GM23338 (cell line): ENCODE measurements at regions not wholly inside any gene's neighbourhood (a gene's known extent, or its start where the extent isn't known, plus 50 kb on each side); places are given as distances from the start of the nearest gene placed in this dataset.

Experiments used
- ATAC-seq: fragments of 200-7000 bp; cut with Tn5 transposase; 3 replicates; pipeline ENCODE4 v1.9.1; 2020
- DNase-seq: peaks from one replicate; pipeline ENCODE4 v3.0.0-alpha.2; 2015; ENCODE audit warnings: low spot score
- H2AFZ ChIP-seq: fragments of 200-600 bp; sonication (generic); 2 replicates; pipeline ENCODE4 v1.8.0; 2016; ENCODE audit warnings: antibody characterized with exemption, mild to moderate bottlenecking, moderate library complexity
- H3F3A ChIP-seq: fragments of 200-600 bp; sonication (generic); replicated peaks from 2 replicates; pipeline ENCODE4 v1.8.0; 2017; ENCODE audit warnings: antibody characterized with exemption, mixed run types, low read depth
- H3K27ac ChIP-seq: fragments of 200-600 bp; sonication (generic); 2 replicates; pipeline ENCODE4 v1.6.1; 2016; ENCODE audit warnings: low read depth
- H3K27me3 ChIP-seq: fragments of 200-600 bp; sonication (generic); 2 replicates; pipeline ENCODE4 v1.8.0; 2016; ENCODE audit warnings: mild to moderate bottlenecking, mixed run types, moderate library complexity; ENCODE audit not compliant: insufficient read depth
- H3K36me3 ChIP-seq: fragments of 200-600 bp; sonication (generic); 2 replicates; pipeline ENCODE4 v1.8.0; 2016; ENCODE audit warnings: mild to moderate bottlenecking; ENCODE audit not compliant: insufficient read depth
- H3K4me1 ChIP-seq: fragments of 200-600 bp; sonication (generic); 2 replicates; pipeline ENCODE4 v1.8.0; 2016; ENCODE audit warnings: mild to moderate bottlenecking, moderate library complexity; ENCODE audit not compliant: insufficient read depth
- H3K4me2 ChIP-seq: fragments of 200-600 bp; sonication (generic); 2 replicates; pipeline ENCODE4 v1.7.1; 2017; ENCODE audit warnings: mixed run types
- H3K4me3 ChIP-seq: fragments of 200-600 bp; sonication (generic); 2 replicates; pipeline ENCODE4 v1.6.1; 2016; ENCODE audit warnings: mixed run types
- H3K79me2 ChIP-seq: fragments of 200-600 bp; sonication (generic); replicated peaks from 2 replicates; pipeline ENCODE4 v1.8.0; 2017; ENCODE audit warnings: mild to moderate bottlenecking; ENCODE audit not compliant: insufficient read depth
- H3K9me2 ChIP-seq: fragments of 200-600 bp; sonication (generic); 2 replicates; pipeline ENCODE4 v1.8.0; 2017; ENCODE audit not compliant: insufficient read depth
- H4K20me1 ChIP-seq: fragments of 200-600 bp; sonication (generic); replicated peaks from 2 replicates; pipeline ENCODE4 v1.8.0; 2017; ENCODE audit warnings: mild to moderate bottlenecking; ENCODE audit not compliant: insufficient read depth
- H3K27ac Mint-ChIP-seq: 2 replicates; pipeline ENCODE4 v1.8.0; 2020; ENCODE audit warnings: inconsistent platforms, mild to moderate bottlenecking, moderate library complexity, mixed read lengths
- H3K27me3 Mint-ChIP-seq: 3 replicates; pipeline ENCODE4 v1.8.0; 2022; ENCODE audit warnings: low read depth, mild to moderate bottlenecking, moderate library complexity, mixed read lengths, inconsistent platforms; ENCODE audit not compliant: insufficient read depth, poor library complexity
- H3K36me3 Mint-ChIP-seq: 3 replicates; pipeline ENCODE4 v1.8.0; 2021; ENCODE audit warnings: low read depth, mild to moderate bottlenecking, inconsistent platforms, moderate library complexity, mixed read lengths
- H3K4me1 Mint-ChIP-seq: 3 replicates; pipeline ENCODE4 v1.8.0; 2020; ENCODE audit warnings: mild to moderate bottlenecking, inconsistent platforms, mixed read lengths
- H3K4me3 Mint-ChIP-seq: 3 replicates; pipeline ENCODE4 v1.8.0; 2021; ENCODE audit warnings: moderate library complexity, mild to moderate bottlenecking, inconsistent platforms, mixed read lengths
- H3K9me3 Mint-ChIP-seq: 3 replicates; pipeline ENCODE4 v1.8.0; 2020; ENCODE audit warnings: moderate library complexity, mild to moderate bottlenecking, inconsistent platforms, mixed read lengths
- CREB1 ChIP-seq: fragments of 250-450 bp; sonication (Bioruptor Pico); IDR thresholded peaks from 2 replicates; pipeline ENCODE4 v1.5.0; 2020; ENCODE audit warnings: low read depth, mild to moderate bottlenecking, moderate library complexity
- ETS1 ChIP-seq: IDR thresholded peaks from 2 replicates; pipeline ENCODE4 v1.6.1; 2016; ENCODE audit warnings: antibody characterized with exemption
- EZH2 ChIP-seq: fragments of 200-600 bp; sonication (generic); IDR thresholded peaks from one replicate; pipeline ENCODE4 v1.8.0; 2017; ENCODE audit warnings: antibody characterized with exemption, mild to moderate bottlenecking, low read depth; ENCODE audit not compliant: unreplicated experiment
- EZH2phosphoT487 ChIP-seq: fragments of 200-600 bp; sonication (generic); IDR thresholded peaks from one replicate; pipeline ENCODE4 v1.8.1; 2018; ENCODE audit warnings: antibody characterized with exemption; ENCODE audit not compliant: unreplicated experiment
- JUNB ChIP-seq: IDR thresholded peaks from one replicate; pipeline ENCODE4 v1.6.1; 2016; ENCODE audit warnings: antibody characterized with exemption; ENCODE audit not compliant: unreplicated experiment
- NANOG ChIP-seq: IDR thresholded peaks from 2 replicates; pipeline ENCODE4 v1.6.1; 2016; ENCODE audit warnings: antibody characterized with exemption, borderline replicate concordance
- POLR2AphosphoS5 ChIP-seq: IDR thresholded peaks from 2 replicates; pipeline ENCODE4 v1.6.1; 2016; ENCODE audit warnings: antibody characterized with exemption, low read depth
- STAT1 ChIP-seq: IDR thresholded peaks from one replicate; pipeline ENCODE4 v1.6.1; 2016; ENCODE audit warnings: antibody characterized with exemption; ENCODE audit not compliant: unreplicated experiment
- ZNF114 ChIP-seq: fragments of 250-450 bp; sonication (Bioruptor Pico); IDR thresholded peaks from 2 replicates; pipeline ENCODE4 v1.5.0; 2020; ENCODE audit warnings: mild to moderate bottlenecking, moderate library complexity
- ZNF331 ChIP-seq: fragments of 250-450 bp; sonication (Bioruptor Pico); IDR thresholded peaks from 2 replicates; pipeline ENCODE4 v1.5.0; 2020; ENCODE audit warnings: low read depth, mild to moderate bottlenecking, moderate library complexity
- TF ChIP-seq, protein P1 (sequence below): IDR thresholded peaks from one replicate; pipeline ENCODE4 v1.6.1; 2018; ENCODE audit warnings: antibody characterized with exemption; ENCODE audit not compliant: unreplicated experiment
- TF ChIP-seq, protein P2 (sequence below): fragments of 250-450 bp; sonication (Bioruptor Pico); IDR thresholded peaks from 2 replicates; pipeline ENCODE4 v1.5.0; 2020; ENCODE audit warnings: mild to moderate bottlenecking, moderate library complexity
- TF ChIP-seq, protein P3 (sequence below), 2 experiments: fragments of 200-600 bp in 1 of 2; sonication (generic) in 1 of 2; conservative IDR thresholded peaks; 2 replicates each; pipeline versions ENCODE4 v1.5.1 to v1.6.1; 2016 to 2017; ENCODE audit warnings: antibody characterized with exemption in 2 of 2, low read depth in 2 of 2, mild to moderate bottlenecking in 2 of 2, moderate library complexity in 1 of 2

GRCh38 chr2:223243233-223243632 lies 191.2 kb downstream of the KCNE4 start:
- no peaks in the 10 kb centered on the region for H3K36me3 ChIP-seq
- Mint-ChIP-seq H3K36me3 (no peaks in the 10 kb centered on the region), H3K4me1 (no peaks in the 10 kb centered on the region), H3K27me3 (no peaks in the 10 kb centered on the region), H3K9me3 (peaks cover 16% of the 10 kb centered on the region), H3K4me3 (no peak overlapping the region), H3K27ac (no peak overlapping the region)
- no peak overlapping the region for H3K4me3 ChIP-seq
- DNase-seq (no peak), ATAC-seq (no peak)
- H3K27me3 ChIP-seq: no peaks in the 10 kb centered on the region
- H3K27ac ChIP-seq: no peak overlapping the region
- no peak overlapping the region for H2AFZ ChIP-seq
- H3K79me2 ChIP-seq: no peaks in the 10 kb centered on the region
- H3K4me1 ChIP-seq: no peaks in the 10 kb centered on the region
- no peaks in the 10 kb centered on the region for H3F3A ChIP-seq
- no peaks in the 10 kb centered on the region for H4K20me1 ChIP-seq
- H3K4me2 ChIP-seq: no peak overlapping the region
- no peaks in the 10 kb centered on the region; the same call in 1 of the 2 replicates for H3K9me2 ChIP-seq
- no peak for TF ChIP-seq EZH2phosphoT487
- no peak for TF ChIP-seq ZNF114 (CRISPR knock-in tag)
- TF ChIP-seq, protein P1, sequence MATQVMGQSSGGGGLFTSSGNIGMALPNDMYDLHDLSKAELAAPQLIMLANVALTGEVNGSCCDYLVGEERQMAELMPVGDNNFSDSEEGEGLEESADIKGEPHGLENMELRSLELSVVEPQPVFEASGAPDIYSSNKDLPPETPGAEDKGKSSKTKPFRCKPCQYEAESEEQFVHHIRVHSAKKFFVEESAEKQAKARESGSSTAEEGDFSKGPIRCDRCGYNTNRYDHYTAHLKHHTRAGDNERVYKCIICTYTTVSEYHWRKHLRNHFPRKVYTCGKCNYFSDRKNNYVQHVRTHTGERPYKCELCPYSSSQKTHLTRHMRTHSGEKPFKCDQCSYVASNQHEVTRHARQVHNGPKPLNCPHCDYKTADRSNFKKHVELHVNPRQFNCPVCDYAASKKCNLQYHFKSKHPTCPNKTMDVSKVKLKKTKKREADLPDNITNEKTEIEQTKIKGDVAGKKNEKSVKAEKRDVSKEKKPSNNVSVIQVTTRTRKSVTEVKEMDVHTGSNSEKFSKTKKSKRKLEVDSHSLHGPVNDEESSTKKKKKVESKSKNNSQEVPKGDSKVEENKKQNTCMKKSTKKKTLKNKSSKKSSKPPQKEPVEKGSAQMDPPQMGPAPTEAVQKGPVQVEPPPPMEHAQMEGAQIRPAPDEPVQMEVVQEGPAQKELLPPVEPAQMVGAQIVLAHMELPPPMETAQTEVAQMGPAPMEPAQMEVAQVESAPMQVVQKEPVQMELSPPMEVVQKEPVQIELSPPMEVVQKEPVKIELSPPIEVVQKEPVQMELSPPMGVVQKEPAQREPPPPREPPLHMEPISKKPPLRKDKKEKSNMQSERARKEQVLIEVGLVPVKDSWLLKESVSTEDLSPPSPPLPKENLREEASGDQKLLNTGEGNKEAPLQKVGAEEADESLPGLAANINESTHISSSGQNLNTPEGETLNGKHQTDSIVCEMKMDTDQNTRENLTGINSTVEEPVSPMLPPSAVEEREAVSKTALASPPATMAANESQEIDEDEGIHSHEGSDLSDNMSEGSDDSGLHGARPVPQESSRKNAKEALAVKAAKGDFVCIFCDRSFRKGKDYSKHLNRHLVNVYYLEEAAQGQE: no peak
- TF ChIP-seq CREB1 (CRISPR knock-in tag): no peak
- no peak for TF ChIP-seq JUNB
- TF ChIP-seq, protein P2, sequence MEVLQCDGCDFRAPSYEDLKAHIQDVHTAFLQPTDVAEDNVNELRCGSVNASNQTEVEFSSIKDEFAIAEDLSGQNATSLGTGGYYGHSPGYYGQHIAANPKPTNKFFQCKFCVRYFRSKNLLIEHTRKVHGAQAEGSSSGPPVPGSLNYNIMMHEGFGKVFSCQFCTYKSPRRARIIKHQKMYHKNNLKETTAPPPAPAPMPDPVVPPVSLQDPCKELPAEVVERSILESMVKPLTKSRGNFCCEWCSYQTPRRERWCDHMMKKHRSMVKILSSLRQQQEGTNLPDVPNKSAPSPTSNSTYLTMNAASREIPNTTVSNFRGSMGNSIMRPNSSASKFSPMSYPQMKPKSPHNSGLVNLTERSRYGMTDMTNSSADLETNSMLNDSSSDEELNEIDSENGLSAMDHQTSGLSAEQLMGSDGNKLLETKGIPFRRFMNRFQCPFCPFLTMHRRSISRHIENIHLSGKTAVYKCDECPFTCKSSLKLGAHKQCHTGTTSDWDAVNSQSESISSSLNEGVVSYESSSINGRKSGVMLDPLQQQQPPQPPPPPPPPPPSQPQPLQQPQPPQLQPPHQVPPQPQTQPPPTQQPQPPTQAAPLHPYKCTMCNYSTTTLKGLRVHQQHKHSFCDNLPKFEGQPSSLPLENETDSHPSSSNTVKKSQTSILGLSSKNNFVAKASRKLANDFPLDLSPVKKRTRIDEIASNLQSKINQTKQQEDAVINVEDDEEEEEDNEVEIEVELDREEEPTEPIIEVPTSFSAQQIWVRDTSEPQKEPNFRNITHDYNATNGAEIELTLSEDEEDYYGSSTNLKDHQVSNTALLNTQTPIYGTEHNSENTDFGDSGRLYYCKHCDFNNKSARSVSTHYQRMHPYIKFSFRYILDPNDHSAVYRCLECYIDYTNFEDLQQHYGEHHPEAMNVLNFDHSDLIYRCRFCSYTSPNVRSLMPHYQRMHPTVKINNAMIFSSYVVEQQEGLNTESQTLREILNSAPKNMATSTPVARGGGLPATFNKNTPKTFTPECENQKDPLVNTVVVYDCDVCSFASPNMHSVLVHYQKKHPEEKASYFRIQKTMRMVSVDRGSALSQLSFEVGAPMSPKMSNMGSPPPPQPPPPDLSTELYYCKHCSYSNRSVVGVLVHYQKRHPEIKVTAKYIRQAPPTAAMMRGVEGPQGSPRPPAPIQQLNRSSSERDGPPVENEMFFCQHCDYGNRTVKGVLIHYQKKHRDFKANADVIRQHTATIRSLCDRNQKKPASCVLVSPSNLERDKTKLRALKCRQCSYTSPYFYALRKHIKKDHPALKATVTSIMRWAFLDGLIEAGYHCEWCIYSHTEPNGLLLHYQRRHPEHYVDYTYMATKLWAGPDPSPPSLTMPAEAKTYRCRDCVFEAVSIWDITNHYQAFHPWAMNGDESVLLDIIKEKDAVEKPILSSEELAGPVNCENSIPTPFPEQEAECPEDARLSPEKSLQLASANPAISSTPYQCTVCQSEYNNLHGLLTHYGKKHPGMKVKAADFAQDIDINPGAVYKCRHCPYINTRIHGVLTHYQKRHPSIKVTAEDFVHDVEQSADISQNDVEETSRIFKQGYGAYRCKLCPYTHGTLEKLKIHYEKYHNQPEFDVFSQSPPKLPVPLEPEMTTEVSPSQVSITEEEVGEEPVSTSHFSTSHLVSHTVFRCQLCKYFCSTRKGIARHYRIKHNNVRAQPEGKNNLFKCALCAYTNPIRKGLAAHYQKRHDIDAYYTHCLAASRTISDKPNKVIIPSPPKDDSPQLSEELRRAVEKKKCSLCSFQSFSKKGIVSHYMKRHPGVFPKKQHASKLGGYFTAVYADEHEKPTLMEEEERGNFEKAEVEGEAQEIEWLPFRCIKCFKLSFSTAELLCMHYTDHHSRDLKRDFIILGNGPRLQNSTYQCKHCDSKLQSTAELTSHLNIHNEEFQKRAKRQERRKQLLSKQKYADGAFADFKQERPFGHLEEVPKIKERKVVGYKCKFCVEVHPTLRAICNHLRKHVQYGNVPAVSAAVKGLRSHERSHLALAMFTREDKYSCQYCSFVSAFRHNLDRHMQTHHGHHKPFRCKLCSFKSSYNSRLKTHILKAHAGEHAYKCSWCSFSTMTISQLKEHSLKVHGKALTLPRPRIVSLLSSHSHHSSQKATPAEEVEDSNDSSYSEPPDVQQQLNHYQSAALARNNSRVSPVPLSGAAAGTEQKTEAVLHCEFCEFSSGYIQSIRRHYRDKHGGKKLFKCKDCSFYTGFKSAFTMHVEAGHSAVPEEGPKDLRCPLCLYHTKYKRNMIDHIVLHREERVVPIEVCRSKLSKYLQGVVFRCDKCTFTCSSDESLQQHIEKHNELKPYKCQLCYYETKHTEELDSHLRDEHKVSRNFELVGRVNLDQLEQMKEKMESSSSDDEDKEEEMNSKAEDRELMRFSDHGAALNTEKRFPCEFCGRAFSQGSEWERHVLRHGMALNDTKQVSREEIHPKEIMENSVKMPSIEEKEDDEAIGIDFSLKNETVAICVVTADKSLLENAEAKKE (CRISPR knock-in tag): no peak
- TF ChIP-seq ZNF331 (CRISPR knock-in tag): no peak
- TF ChIP-seq, protein P3, sequence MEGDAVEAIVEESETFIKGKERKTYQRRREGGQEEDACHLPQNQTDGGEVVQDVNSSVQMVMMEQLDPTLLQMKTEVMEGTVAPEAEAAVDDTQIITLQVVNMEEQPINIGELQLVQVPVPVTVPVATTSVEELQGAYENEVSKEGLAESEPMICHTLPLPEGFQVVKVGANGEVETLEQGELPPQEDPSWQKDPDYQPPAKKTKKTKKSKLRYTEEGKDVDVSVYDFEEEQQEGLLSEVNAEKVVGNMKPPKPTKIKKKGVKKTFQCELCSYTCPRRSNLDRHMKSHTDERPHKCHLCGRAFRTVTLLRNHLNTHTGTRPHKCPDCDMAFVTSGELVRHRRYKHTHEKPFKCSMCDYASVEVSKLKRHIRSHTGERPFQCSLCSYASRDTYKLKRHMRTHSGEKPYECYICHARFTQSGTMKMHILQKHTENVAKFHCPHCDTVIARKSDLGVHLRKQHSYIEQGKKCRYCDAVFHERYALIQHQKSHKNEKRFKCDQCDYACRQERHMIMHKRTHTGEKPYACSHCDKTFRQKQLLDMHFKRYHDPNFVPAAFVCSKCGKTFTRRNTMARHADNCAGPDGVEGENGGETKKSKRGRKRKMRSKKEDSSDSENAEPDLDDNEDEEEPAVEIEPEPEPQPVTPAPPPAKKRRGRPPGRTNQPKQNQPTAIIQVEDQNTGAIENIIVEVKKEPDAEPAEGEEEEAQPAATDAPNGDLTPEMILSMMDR (conservative IDR thresholded peaks at IDR 0.05; ENCODE audit: low read depth in 2 of 2): no peak
- TF ChIP-seq EZH2: no peak
- no peak for TF ChIP-seq NANOG
- no peak for TF ChIP-seq ETS1
- no peak for TF ChIP-seq STAT1
- no peak for TF ChIP-seq POLR2AphosphoS5
